ENCODE measurements at regions not wholly inside any gene's neighbourhood (a gene's known extent, or its start where the extent isn't known, plus 50 kb on each side); places are given as distances from the start of the nearest gene placed in this dataset.
A peak's percentile ranks its signal among the peaks of the same experiment; 100 is the strongest.

- no peak overlapping the region for H3K4ac ChIP-seq (ENCODE audit: low read depth, low read length)
- H3K27ac ChIP-seq (ENCODE audit: low read depth, low read length): no peak overlapping the region
- H2BK15ac ChIP-seq (replicated peaks; ENCODE audit: low read depth): no peak overlapping the region
- no peak overlapping the region for H2BK5ac ChIP-seq (ENCODE audit: low read length)
- no peak overlapping the region for H3K18ac ChIP-seq (ENCODE audit: low read length)
- no peak overlapping the region for H4K5ac ChIP-seq (ENCODE audit: low read length)
- no peak overlapping the region for H3K9ac ChIP-seq (ENCODE audit: low read length)
- H2BK120ac ChIP-seq (ENCODE audit: low read depth, low read length): no peak overlapping the region
- no peak overlapping the region for H2AK5ac ChIP-seq (ENCODE audit: low read length)
- no peaks in the 10 kb centered on the region for H3K79me1 ChIP-seq (ENCODE audit: low read length)
- H3K56ac ChIP-seq (ENCODE audit: low read length): no peak overlapping the region
- no CpG with 5 or more reads among the region's 2 CpGs for WGBS (ENCODE audit: extremely low coverage, insufficient coverage, low lambda C conversion rate)
- H3K4me2 ChIP-seq (ENCODE audit: low read length): no peak overlapping the region
- no peak overlapping the region for H3K4me3 ChIP-seq (ENCODE audit: low read length)
- H3K79me2 ChIP-seq (ENCODE audit: control insufficient read depth, insufficient read depth, low read length): no peaks in the 10 kb centered on the region
- H3K4me1 ChIP-seq (ENCODE audit: control insufficient read depth, low read depth, low read length): no peaks in the 10 kb centered on the region
- no peaks in the 10 kb centered on the region for H3K27me3 ChIP-seq (ENCODE audit: insufficient read depth, low read length, poor library complexity)
- no peak for DNase-seq
- no peak overlapping the region for H4K8ac ChIP-seq (ENCODE audit: low read depth, low read length)
- H3K23ac ChIP-seq (ENCODE audit: low read length): no peak overlapping the region
- no peaks in the 10 kb centered on the region for H3K36me3 ChIP-seq (ENCODE audit: control insufficient read depth, insufficient read depth, low read length)
These were observed 62.7 kb upstream of the CARD11 start for GRCh38 chr7:3106361-3106826.

- no peak overlapping the region for H2AK5ac ChIP-seq (ENCODE audit: low read length)
- no peaks in the 10 kb centered on the region for H3K36me3 ChIP-seq (ENCODE audit: control insufficient read depth, insufficient read depth, low read length)
- no peak overlapping the region for H2BK5ac ChIP-seq (ENCODE audit: low read length)
- no peak overlapping the region for H3K4me2 ChIP-seq (ENCODE audit: low read length)
- no peak for DNase-seq
- H3K18ac ChIP-seq (ENCODE audit: low read length): no peak overlapping the region
- H3K9ac ChIP-seq (ENCODE audit: low read length): no peak overlapping the region
- no peak overlapping the region for H3K27ac ChIP-seq (ENCODE audit: low read depth, low read length)
- no CpG with 5 or more reads among the region's 8 CpGs for WGBS (ENCODE audit: extremely low coverage, insufficient coverage, low lambda C conversion rate)
- no peak overlapping the region for H3K56ac ChIP-seq (ENCODE audit: low read length)
- no peak overlapping the region for H3K4me3 ChIP-seq (ENCODE audit: low read length)
- no peak overlapping the region for H3K4ac ChIP-seq (ENCODE audit: low read depth, low read length)
- no peaks in the 10 kb centered on the region for H3K79me1 ChIP-seq (ENCODE audit: low read length)
- H3K4me1 ChIP-seq (ENCODE audit: control insufficient read depth, low read depth, low read length): no peaks in the 10 kb centered on the region
- H4K5ac ChIP-seq (ENCODE audit: low read length): no peak overlapping the region
- no peaks in the 10 kb centered on the region for H3K79me2 ChIP-seq (ENCODE audit: control insufficient read depth, insufficient read depth, low read length)
- no peaks in the 10 kb centered on the region for H3K27me3 ChIP-seq (ENCODE audit: insufficient read depth, low read length, poor library complexity)
- H2BK120ac ChIP-seq (ENCODE audit: low read depth, low read length): no peak overlapping the region
- H4K8ac ChIP-seq (ENCODE audit: low read depth, low read length): no peak overlapping the region
- H3K23ac ChIP-seq (ENCODE audit: low read length): no peak overlapping the region
- no peak overlapping the region for H2BK15ac ChIP-seq (replicated peaks; ENCODE audit: low read depth)
These were observed 63.6 kb upstream of the CARD11 start for GRCh38 chr7:3107228-3107763.

DNA sequence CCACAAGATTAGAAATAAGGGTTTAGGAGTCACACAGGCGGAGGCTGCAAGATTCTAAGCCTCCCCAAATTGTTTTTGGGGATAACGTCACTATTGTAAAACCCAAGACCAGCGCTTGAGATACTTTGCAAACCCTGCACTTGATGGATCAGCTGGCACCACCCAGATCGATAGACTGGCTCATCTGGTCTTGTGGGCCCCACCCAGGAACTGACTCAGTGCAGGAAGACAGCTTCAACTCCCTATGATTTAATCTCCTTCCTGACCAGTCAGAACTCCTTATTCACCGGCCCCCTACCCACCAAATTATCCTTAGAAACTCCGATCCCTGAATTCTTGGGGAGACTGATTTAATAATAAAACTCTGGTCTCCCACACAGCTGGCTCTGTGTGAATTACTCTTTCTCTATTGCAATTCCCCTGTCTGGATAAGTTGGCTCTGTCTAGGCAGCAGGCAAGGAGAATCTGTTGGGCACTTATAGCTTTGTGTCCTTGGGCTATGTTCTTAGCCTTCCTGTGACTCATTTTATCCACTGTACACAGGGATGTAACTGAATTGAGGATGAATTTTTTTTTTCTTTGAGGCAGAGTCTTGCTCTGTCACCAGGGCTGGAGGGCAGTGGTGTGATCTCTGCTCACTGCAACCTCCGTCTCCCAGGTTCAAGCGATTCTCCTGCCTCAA lies 64.4 kb upstream of the CARD11 start:
- no peak overlapping the region for H3K23ac ChIP-seq (ENCODE audit: low read length)
- H3K79me2 ChIP-seq (ENCODE audit: control insufficient read depth, insufficient read depth, low read length): no peaks in the 10 kb centered on the region
- no peak overlapping the region for H2BK15ac ChIP-seq (replicated peaks; ENCODE audit: low read depth)
- DNase-seq: no peak
- no peak overlapping the region for H3K27ac ChIP-seq (ENCODE audit: low read depth, low read length)
- no peak overlapping the region for H2BK120ac ChIP-seq (ENCODE audit: low read depth, low read length)
- no peaks in the 10 kb centered on the region for H3K79me1 ChIP-seq (ENCODE audit: low read length)
- H4K8ac ChIP-seq (ENCODE audit: low read depth, low read length): no peak overlapping the region
- H3K56ac ChIP-seq (ENCODE audit: low read length): no peak overlapping the region
- H3K4me1 ChIP-seq (ENCODE audit: control insufficient read depth, low read depth, low read length): no peaks in the 10 kb centered on the region
- no peaks in the 10 kb centered on the region for H3K36me3 ChIP-seq (ENCODE audit: control insufficient read depth, insufficient read depth, low read length)
- no peak overlapping the region for H2AK5ac ChIP-seq (ENCODE audit: low read length)
- H3K27me3 ChIP-seq (ENCODE audit: insufficient read depth, low read length, poor library complexity): no peaks in the 10 kb centered on the region
- no peak overlapping the region for H2BK5ac ChIP-seq (ENCODE audit: low read length)
- H3K4me3 ChIP-seq (ENCODE audit: low read length): no peak overlapping the region
- no peak overlapping the region for H3K18ac ChIP-seq (ENCODE audit: low read length)
- WGBS (ENCODE audit: extremely low coverage, insufficient coverage, low lambda C conversion rate): no CpG with 5 or more reads among the region's 8 CpGs
- no peak overlapping the region for H3K4ac ChIP-seq (ENCODE audit: low read depth, low read length)
- H3K4me2 ChIP-seq (ENCODE audit: low read length): no peak overlapping the region
- H4K5ac ChIP-seq (ENCODE audit: low read length): no peak overlapping the region
- H3K9ac ChIP-seq (ENCODE audit: low read length): no peak overlapping the region

DNA sequence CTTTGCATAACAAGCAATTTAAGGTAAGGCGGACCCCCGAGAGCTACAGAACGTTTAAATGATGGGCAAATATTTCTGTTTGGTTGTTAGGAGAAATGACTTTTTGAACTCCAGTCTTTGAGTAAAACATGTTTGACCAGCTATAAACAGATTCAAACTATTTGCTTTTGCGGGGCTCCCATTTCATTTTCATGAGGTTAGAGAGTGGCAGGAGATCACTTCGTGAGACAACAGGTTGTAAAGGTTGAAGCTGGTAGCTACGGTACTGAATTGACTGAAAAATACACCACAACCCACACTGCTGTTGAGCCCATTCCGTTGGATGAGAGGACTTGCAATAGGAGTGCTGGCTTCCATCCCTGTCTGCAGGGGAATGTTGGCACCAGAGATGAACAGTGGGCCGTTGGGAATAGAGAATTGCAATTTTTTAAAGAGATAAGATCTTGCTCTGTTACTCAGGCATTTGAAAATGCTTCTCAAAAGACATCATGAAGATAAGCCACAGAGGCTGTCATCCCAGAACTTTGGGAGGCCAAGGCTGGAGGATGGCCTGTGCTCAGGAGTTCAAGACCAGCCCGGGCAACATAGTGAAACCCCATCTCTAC lies 65.7 kb upstream of the CARD11 start:
- Histone ChIP-seq H3K79me1 (ENCODE audit: low read length) (no peaks in the 10 kb centered on the region), H3K18ac (ENCODE audit: low read length) (no peak overlapping the region), H3K36me3 (ENCODE audit: control insufficient read depth, insufficient read depth, low read length) (no peaks in the 10 kb centered on the region), H3K4me1 (ENCODE audit: control insufficient read depth, low read depth, low read length) (no peaks in the 10 kb centered on the region), H2BK15ac (replicated peaks; ENCODE audit: low read depth) (no peak overlapping the region), H2BK5ac (ENCODE audit: low read length) (no peak overlapping the region), H2AK5ac (ENCODE audit: low read length) (no peak overlapping the region), H3K27ac (ENCODE audit: low read depth, low read length) (no peak overlapping the region), H3K79me2 (ENCODE audit: control insufficient read depth, insufficient read depth, low read length) (no peaks in the 10 kb centered on the region), H3K4me2 (ENCODE audit: low read length) (no peak overlapping the region), H2BK120ac (ENCODE audit: low read depth, low read length) (no peak overlapping the region), H3K4ac (ENCODE audit: low read depth, low read length) (no peak overlapping the region), H3K4me3 (ENCODE audit: low read length) (no peak overlapping the region), H4K5ac (ENCODE audit: low read length) (no peak overlapping the region), H3K56ac (ENCODE audit: low read length) (no peak overlapping the region), H4K8ac (ENCODE audit: low read depth, low read length) (no peak overlapping the region), H3K23ac (ENCODE audit: low read length) (no peak overlapping the region), H3K9ac (ENCODE audit: low read length) (no peak overlapping the region), H3K27me3 (ENCODE audit: insufficient read depth, low read length, poor library complexity) (no peaks in the 10 kb centered on the region)
- WGBS (ENCODE audit: extremely low coverage, insufficient coverage, low lambda C conversion rate): no CpG with 5 or more reads among the region's 9 CpGs
- no peak for DNase-seq

- Histone ChIP-seq H2AK5ac (ENCODE audit: low read length) (no peak overlapping the region), H3K36me3 (ENCODE audit: control insufficient read depth, insufficient read depth, low read length) (no peaks in the 10 kb centered on the region), H4K8ac (ENCODE audit: low read depth, low read length) (no peak overlapping the region), H3K79me1 (ENCODE audit: low read length) (no peaks in the 10 kb centered on the region), H3K56ac (ENCODE audit: low read length) (no peak overlapping the region), H3K4me3 (ENCODE audit: low read length) (no peak overlapping the region), H2BK15ac (replicated peaks; ENCODE audit: low read depth) (no peak overlapping the region), H3K18ac (ENCODE audit: low read length) (no peak overlapping the region), H2BK120ac (ENCODE audit: low read depth, low read length) (no peak overlapping the region), H3K79me2 (ENCODE audit: control insufficient read depth, insufficient read depth, low read length) (no peaks in the 10 kb centered on the region), H3K4ac (ENCODE audit: low read depth, low read length) (no peak overlapping the region), H3K27me3 (ENCODE audit: insufficient read depth, low read length, poor library complexity) (no peaks in the 10 kb centered on the region), H3K4me1 (ENCODE audit: control insufficient read depth, low read depth, low read length) (no peaks in the 10 kb centered on the region), H3K9ac (ENCODE audit: low read length) (no peak overlapping the region), H3K4me2 (ENCODE audit: low read length) (no peak overlapping the region), H4K5ac (ENCODE audit: low read length) (no peak overlapping the region), H3K23ac (ENCODE audit: low read length) (no peak overlapping the region), H3K27ac (ENCODE audit: low read depth, low read length) (no peak overlapping the region), H2BK5ac (ENCODE audit: low read length) (no peak overlapping the region)
- peak; percentile 60 for DNase-seq
- WGBS (ENCODE audit: extremely low coverage, insufficient coverage, low lambda C conversion rate): no CpG with 5 or more reads among the region's 5 CpGs
These were observed 68.9 kb upstream of the CARD11 start for GRCh38 chr7:3112479-3113134.
